Activated T-helper 9 cell treated with anti-CD3 and anti-CD28 coated beads, Interleukin-2, amount 50 U/mL, for 16 hours (primary cell): ENCODE measurements at regions not wholly inside any gene's neighbourhood (a gene's known extent, or its start where the extent isn't known, plus 50 kb on each side); places are given as distances from the start of the nearest gene placed in this dataset.

ENCODE experiments used
- DNase-seq: peaks from one replicate; pipeline ENCODE4 v3.0.0-alpha.2; 2020; ENCODE audit warnings: low read depth

- no peak for DNase-seq
Observed at GRCh38 chr10:33739031-33739430, 404.6 kb upstream of the NRP1 start.

GRCh38 chr10:33735464-33735923, 401.0 kb upstream of the NRP1 start:
- DNase-seq = no peak

- no peak for DNase-seq
Observed at GRCh38 chr10:33734393-33735155, 400.1 kb upstream of the NRP1 start.

GRCh38 chr10:33733058-33733457, 398.6 kb upstream of the NRP1 start:
- DNase-seq = no peak

- no peak for DNase-seq
Observed at GRCh38 chr10:33732161-33732680, 397.8 kb upstream of the NRP1 start.

GRCh38 chr10:33731322-33731721, 396.9 kb upstream of the NRP1 start:
- DNase-seq = no peak

- DNase-seq = no peak
Observed at GRCh38 chr10:33725430-33725829, 391.0 kb upstream of the NRP1 start.

GRCh38 chr10:33723181-33723580, 388.7 kb upstream of the NRP1 start:
- DNase-seq = no peak

GRCh38 chr10:33722067-33722466, 387.6 kb upstream of the NRP1 start:
- DNase-seq = no peak

- no peak for DNase-seq
Observed at GRCh38 chr10:33721509-33721908, 387.0 kb upstream of the NRP1 start.

- no peak for DNase-seq
Observed at GRCh38 chr10:33720161-33720560, 385.7 kb upstream of the NRP1 start.

- DNase-seq = no peak
Observed at GRCh38 chr10:33719005-33719703, 384.7 kb upstream of the NRP1 start.

GRCh38 chr10:33716501-33717267, 382.2 kb upstream of the NRP1 start:
- no peak for DNase-seq

- no peak for DNase-seq
Observed at GRCh38 chr10:33715303-33715975, 381.0 kb upstream of the NRP1 start.

- DNase-seq = no peak
Observed at GRCh38 chr10:33712825-33713224, 378.4 kb upstream of the NRP1 start.

GRCh38 chr10:33710006-33710405, 375.5 kb upstream of the NRP1 start:
- no peak for DNase-seq

- DNase-seq = no peak
Observed at GRCh38 chr10:33709008-33709753, 374.7 kb upstream of the NRP1 start.

- no peak for DNase-seq
Observed at GRCh38 chr10:33708561-33708960, 374.1 kb upstream of the NRP1 start.

GRCh38 chr10:33706746-33707145, 372.3 kb upstream of the NRP1 start:
- DNase-seq = no peak

GRCh38 chr10:33706191-33706590, 371.7 kb upstream of the NRP1 start:
- DNase-seq = no peak

- no peak for DNase-seq
Observed at GRCh38 chr10:33704214-33704830, 369.9 kb upstream of the NRP1 start.
